HG03066 (cell line): ENCODE measurements at regions not wholly inside any gene's neighbourhood (a gene's known extent, or its start where the extent isn't known, plus 50 kb on each side); places are given as distances from the start of the nearest gene placed in this dataset.

ENCODE experiments used
- ATAC-seq: cut with Tn5 transposase; IDR thresholded peaks from one replicate; pipeline ENCODE4 v1.9.1; 2021; ENCODE audit warnings: low read depth; ENCODE audit not compliant: unreplicated experiment

- no peak for ATAC-seq
Measured at GRCh38 chr3:19725000-19725399, 209.0 kb downstream of the EFHB start.

- ATAC-seq, result no peak
Measured at GRCh38 chr3:19717736-19718135, 216.3 kb downstream of the EFHB start.

GRCh38 chr3:19711160-19711782, 222.7 kb downstream of the EFHB start:
- ATAC-seq, result no peak

GRCh38 chr3:19702416-19703078, 231.5 kb downstream of the EFHB start:
- ATAC-seq, result no peak

GRCh38 chr3:19688767-19689166, 245.2 kb downstream of the EFHB start:
- no peak for ATAC-seq

GRCh38 chr3:19668163-19668562, 265.9 kb downstream of the EFHB start:
- no peak for ATAC-seq

- ATAC-seq, result no peak
Measured at GRCh38 chr3:19662486-19662885, 271.5 kb downstream of the EFHB start.

- ATAC-seq, result no peak
Measured at GRCh38 chr3:19652336-19652735, 281.7 kb downstream of the EFHB start.

- no peak for ATAC-seq
Measured at GRCh38 chr3:19645093-19645492, 288.9 kb downstream of the EFHB start.

GRCh38 chr3:19644405-19644804, 289.6 kb downstream of the EFHB start:
- no peak for ATAC-seq

- ATAC-seq, result no peak
Measured at GRCh38 chr3:19641408-19641807, 292.6 kb downstream of the EFHB start.

GRCh38 chr3:19632099-19633074, 301.6 kb downstream of the EFHB start:
- ATAC-seq, result no peak

- ATAC-seq, result peak; percentile 64
Measured at GRCh38 chr3:19598870-19599269, 335.1 kb downstream of the EFHB start.

GRCh38 chr3:19596408-19596807, 337.6 kb downstream of the EFHB start:
- peak; percentile 48 for ATAC-seq

- no peak for ATAC-seq
Measured at GRCh38 chr3:19595884-19596283, 338.1 kb downstream of the EFHB start.
